ENCODE measurements at regions not wholly inside any gene's neighbourhood (a gene's known extent, or its start where the extent isn't known, plus 50 kb on each side); places are given as distances from the start of the nearest gene placed in this dataset.

- Mint-ChIP-seq H3K4me3 (no peak overlapping the region), H3K9me3 (peaks cover 20% of the 10 kb centered on the region), H3K27ac (no peak overlapping the region), H3K4me1 (no peaks in the 10 kb centered on the region), H3K36me3 (peaks cover 14% of the 10 kb centered on the region), H3K27me3 (ENCODE audit: low read depth) (no peaks in the 10 kb centered on the region)
- TF ChIP-seq CTCF (IDR thresholded peaks at IDR 0.05; ENCODE audit: unreplicated experiment): no peak
- no peak for DNase-seq (ENCODE audit: low spot score in 2 of 2, unreplicated experiment in 2 of 2)
These were observed 294.5 kb downstream of the NR4A2 start for GRCh38 chr2:156038021-156038420.

GRCh38 chr2:156037482-156037881 lies 295.0 kb downstream of the NR4A2 start:
- no peak overlapping the region for H3K27ac Mint-ChIP-seq
- peaks cover 15% of the 10 kb centered on the region for H3K9me3 Mint-ChIP-seq
- no peak for TF ChIP-seq CTCF (IDR thresholded peaks at IDR 0.05; ENCODE audit: unreplicated experiment)
- H3K36me3 Mint-ChIP-seq: peaks cover 9% of the 10 kb centered on the region
- no peaks in the 10 kb centered on the region for H3K27me3 Mint-ChIP-seq (ENCODE audit: low read depth)
- DNase-seq (ENCODE audit: low spot score in 2 of 2, unreplicated experiment in 2 of 2): no peak
- H3K4me3 Mint-ChIP-seq: no peak overlapping the region
- no peaks in the 10 kb centered on the region for H3K4me1 Mint-ChIP-seq

- DNase-seq (ENCODE audit: low spot score in 2 of 2, unreplicated experiment in 2 of 2): no peak
- TF ChIP-seq CTCF (IDR thresholded peaks at IDR 0.05; ENCODE audit: unreplicated experiment): no peak
- H3K4me3 Mint-ChIP-seq: no peak overlapping the region
- H3K36me3 Mint-ChIP-seq: no peaks in the 10 kb centered on the region
- no peak overlapping the region for H3K27ac Mint-ChIP-seq
- no peaks in the 10 kb centered on the region for H3K4me1 Mint-ChIP-seq
- no peaks in the 10 kb centered on the region for H3K27me3 Mint-ChIP-seq (ENCODE audit: low read depth)
- H3K9me3 Mint-ChIP-seq: peaks cover 7% of the 10 kb centered on the region
These were observed 301.4 kb downstream of the NR4A2 start for GRCh38 chr2:156031121-156031520.

GRCh38 chr2:156023229-156023869 lies 309.2 kb downstream of the NR4A2 start:
- TF ChIP-seq CTCF (IDR thresholded peaks at IDR 0.05; ENCODE audit: unreplicated experiment): no peak
- DNase-seq (ENCODE audit: low spot score in 2 of 2, unreplicated experiment in 2 of 2): no peak
- Mint-ChIP-seq H3K27ac (no peak overlapping the region), H3K27me3 (ENCODE audit: low read depth) (no peaks in the 10 kb centered on the region), H3K4me1 (peaks cover 5% of the 10 kb centered on the region), H3K36me3 (no peaks in the 10 kb centered on the region), H3K4me3 (no peak overlapping the region), H3K9me3 (peaks cover 7% of the 10 kb centered on the region)

GRCh38 chr2:156021146-156022040 lies 311.1 kb downstream of the NR4A2 start:
- Mint-ChIP-seq H3K9me3 (no peaks in the 10 kb centered on the region), H3K27ac (no peak overlapping the region), H3K36me3 (no peaks in the 10 kb centered on the region), H3K27me3 (ENCODE audit: low read depth) (no peaks in the 10 kb centered on the region), H3K4me1 (peaks cover 5% of the 10 kb centered on the region), H3K4me3 (no peak overlapping the region)
- no peak for TF ChIP-seq CTCF (IDR thresholded peaks at IDR 0.05; ENCODE audit: unreplicated experiment)
- DNase-seq (ENCODE audit: low spot score in 2 of 2, unreplicated experiment in 2 of 2): no peak

Data from mesothelial cell of epicardium (in vitro differentiated cells).